GM04503 (cell line): ENCODE measurements at regions not wholly inside any gene's neighbourhood (a gene's known extent, or its start where the extent isn't known, plus 50 kb on each side); places are given as distances from the start of the nearest gene placed in this dataset.

Experiments used
- DNase-seq: peaks from one replicate; pipeline ENCODE4 v3.0.0-alpha.2; 2012; ENCODE audit warnings: low read depth

DNA sequence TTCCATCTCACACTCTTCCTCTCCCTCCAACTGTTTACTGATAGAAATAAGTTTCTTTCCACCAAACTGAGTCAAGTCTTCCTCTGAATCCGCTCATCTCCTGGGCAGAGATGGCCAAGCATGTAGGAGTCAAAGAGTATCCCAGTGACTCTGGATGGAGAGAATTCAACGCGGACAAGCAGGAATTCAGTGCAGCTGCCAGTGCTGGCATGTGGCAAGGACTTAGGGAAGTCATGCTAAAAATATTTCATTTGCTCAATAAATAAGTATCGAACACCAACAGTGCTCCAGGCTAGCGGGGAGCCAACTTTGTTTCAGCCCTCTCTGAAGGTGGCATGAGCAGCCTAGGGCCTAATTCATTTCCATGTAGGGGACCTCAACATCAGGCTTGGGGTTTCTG lies 351.6 kb upstream of the ZMIZ1 start:
- peak; percentile 63 for DNase-seq

DNA sequence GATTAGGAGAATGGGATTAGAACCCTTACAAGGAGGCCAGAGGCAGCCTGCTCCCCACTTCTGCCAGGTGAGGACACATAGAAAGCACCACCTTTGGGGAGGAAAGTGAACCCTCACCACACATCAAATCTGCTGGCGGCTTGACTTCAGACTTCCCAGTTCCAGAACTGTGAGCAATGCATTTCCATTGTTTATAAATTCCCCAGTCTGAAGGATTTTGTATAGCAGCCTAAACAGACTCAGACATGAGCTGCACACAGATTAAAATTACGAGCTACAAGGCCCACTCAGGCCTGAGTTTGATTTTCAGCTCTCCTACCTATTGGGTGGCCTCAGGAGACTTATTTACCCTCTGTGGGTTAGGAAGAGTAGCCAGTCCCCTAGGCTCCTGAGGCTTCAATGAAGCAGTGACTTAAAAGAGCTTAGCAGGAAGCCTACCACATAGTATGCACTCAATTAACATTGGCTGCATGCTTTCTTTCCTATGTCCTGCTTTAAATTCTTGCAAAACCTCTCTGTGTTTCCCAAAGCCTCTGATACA lies 350.7 kb upstream of the ZMIZ1 start:
- no peak for DNase-seq

DNA sequence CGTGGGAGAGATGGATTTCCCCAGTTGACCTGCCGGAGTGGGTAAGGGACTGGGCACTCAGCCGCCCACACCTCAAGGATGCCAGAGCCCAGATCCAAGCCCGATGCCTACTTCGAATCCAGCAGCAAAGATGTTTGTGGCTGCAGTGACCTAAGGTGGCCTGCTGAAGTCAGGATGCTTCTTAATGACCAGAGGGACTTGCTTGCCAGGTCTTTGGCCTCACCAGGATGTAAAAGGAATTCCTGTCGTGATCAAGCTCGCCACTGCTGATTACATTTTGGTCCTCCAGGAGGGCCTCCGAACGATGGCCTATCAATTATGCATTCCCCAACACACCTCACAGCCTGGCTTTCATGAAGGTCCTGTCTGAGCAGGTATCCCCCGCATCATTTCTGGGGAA lies 349.5 kb upstream of the ZMIZ1 start:
- no peak for DNase-seq

DNA sequence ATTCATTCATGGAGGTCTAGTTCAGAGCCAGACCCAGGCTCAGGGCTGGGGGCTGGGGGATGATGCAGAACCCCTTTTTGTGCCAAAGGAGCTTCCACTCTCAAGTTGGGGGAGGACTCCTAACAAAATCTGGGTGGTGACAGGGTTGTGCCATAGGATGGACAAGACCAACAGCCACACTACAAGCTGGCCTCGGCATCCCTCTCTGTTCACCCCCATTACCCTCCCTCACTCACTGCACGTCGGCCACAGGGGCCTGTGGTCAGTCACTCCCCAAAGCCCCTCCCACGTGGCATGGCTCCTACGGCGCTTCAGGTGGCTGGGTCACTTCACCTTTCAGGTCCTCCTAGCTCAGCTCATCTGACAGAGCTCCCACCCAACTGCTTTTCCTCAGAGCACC lies 348.7 kb upstream of the ZMIZ1 start:
- DNase-seq = no peak

DNA sequence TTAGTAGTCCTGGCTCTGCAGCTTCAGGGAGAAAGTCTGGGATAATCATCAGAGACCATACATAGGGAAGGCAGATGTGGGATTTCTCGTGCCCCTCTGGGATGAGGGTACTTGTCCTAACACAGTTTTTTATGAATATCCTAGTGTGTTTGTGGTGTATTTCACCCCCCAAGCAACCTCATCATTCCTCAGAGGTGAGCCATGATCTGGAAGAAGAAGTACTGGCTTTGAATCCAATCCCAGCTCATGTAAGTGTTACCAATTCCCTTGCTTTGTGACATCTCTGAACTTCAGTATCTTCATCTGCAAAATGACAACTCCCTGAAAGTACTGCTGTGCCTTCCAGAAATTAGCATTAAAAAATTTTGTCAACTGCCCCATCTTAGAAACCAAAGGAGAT lies 347.5 kb upstream of the ZMIZ1 start:
- DNase-seq = no peak

DNA sequence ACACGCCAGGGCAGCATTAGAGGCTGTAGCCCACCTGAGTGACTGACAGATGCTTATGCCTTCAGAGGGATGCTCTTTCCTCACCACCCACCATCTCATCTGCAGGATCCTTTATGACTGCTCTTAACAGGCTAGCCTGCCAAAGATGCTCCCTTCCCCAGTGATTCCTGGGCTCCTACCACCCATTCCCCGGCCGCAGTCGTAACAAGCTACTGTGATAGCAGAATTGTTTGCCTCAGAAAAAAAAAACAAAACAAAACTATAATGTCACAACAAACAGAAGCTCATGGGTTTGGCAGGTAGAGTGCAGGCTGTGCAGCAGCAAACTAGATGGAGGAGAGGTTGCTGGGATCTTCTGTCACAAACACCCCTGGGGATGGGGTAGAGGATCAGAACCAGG lies 343.9 kb upstream of the ZMIZ1 start:
- no peak for DNase-seq

DNA sequence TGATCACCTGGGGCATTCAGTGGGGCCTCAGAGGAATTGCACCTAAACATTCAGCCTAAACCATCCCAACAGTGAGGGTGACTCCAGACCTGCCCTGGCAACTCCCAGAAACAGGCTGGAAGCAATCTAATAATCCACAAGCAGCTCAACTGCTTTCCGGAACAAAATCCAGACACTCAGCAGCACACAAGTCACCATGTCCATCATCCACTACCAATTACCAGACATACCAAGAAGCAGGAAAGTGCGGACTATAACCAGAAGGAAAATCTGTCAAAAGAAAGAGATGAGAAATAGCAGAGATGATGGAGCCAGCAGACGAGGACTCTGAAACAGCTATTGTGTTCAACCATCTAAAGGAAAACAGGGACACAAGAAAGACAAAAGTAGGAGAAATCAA lies 342.6 kb upstream of the ZMIZ1 start:
- no peak for DNase-seq

DNA sequence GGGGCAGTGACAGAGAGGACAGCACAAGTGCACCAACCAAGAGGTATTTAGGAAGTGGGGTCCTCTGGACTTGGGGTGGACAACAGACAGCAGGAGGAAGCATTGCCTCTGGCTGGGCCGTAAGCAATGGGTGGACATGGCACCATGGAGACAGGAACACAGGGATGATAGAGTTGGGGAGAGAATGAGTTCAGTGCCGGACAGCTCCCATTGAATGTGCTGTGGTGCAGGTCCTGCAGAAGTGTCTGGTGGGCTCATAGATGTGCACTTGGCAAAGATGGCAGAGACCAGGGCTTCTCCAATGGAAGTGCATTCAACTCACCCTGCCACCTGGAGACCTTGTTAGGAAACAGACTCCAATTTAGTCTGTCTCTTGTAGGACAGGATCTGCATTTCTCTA lies 341.5 kb upstream of the ZMIZ1 start:
- no peak for DNase-seq

DNA sequence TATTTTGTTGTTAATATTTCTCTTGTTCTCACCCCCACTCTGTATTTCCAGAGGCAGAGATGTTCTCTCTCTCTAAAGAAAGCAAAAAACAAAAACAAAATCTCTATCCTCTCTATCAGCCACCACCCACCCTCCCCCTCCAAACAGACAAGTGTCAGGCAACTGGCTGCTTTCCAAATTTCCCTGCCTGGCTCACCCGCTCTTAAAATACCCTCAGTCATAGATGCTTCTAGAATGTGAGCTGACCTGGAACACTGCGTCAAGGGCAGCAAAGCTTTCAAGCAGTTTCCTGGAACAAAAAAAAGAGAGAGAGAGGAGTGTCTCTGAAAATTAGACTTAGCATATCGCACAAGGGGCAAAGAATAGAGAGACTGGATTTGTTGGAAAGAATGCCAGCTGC lies 341.0 kb upstream of the ZMIZ1 start:
- no peak for DNase-seq

DNA sequence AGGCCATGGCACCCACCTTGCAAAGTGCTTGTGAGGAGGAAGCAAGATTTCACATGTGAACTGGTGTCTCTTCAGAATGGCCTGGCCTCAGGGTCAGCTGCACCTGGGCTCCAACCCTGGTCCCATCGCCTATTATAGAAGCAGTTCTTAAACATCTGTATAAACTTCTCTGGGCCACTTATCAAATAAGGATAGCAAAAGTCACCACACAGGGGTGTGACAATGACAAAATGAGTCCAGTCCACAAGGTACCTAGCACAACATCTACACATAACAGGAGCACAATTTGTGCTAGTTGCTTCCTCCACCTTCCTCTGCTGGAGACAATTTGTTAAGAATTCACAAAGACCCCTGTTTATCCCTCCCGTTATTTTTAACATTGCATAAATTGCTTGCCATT lies 340.6 kb upstream of the ZMIZ1 start:
- DNase-seq = no peak

DNA sequence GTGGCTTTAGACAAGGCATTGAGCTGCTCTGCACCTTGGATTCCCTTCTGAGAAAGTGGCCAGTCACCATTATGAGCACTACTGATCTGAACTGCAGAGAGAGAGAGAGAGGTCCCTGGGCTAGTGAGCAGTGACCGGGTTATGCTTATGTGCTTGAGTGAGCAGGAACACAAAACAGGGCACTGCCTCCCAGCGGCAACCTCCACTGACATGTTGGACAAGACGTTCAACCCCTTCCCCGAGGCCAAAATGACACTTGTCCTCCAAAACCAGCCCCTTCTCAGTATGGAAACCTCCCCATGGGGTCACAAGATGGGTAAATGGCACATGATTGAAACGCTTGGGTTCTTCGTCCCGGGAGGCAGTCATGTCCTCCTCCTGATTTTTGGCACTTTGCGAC lies 339.4 kb upstream of the ZMIZ1 start:
- DNase-seq = no peak

DNA sequence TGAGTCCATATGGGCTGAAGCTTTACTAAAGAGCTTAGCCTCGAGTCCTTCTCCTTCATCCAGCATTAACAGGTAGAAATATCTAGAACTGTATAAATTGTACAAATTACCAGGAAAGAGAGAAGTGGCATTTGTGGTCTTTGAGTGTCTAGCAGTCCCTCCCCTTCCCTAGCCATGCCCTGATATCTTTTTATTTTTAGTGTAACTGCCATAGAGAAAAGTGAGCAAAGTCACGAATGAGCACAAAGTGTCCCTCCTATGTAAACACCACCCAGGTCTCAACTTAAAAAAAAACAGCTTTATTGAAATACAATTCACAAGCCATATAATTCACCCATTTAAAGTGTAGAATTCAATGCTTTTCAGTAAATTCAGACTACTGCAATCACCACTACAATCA lies 339.0 kb upstream of the ZMIZ1 start:
- no peak for DNase-seq

DNA sequence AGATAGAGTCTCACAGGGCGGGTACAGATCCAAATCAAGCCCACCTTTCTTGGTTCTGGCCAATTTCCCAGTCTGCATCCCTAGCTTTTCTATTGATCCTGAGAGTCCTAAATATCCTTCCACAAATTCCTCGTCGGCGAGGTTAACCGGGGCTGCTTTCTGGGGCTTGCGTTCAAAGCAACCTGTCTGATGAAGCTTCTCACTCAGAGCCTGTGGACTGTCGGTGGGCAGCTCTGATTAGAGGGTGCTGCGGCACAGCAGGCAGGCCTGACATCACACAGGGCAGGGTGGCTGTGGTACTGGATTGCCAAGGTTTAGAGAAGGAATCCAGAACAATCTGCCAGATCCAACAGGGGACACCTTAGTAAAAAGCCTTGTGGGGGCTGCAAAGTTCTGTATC lies 338.0 kb upstream of the ZMIZ1 start:
- DNase-seq = no peak

DNA sequence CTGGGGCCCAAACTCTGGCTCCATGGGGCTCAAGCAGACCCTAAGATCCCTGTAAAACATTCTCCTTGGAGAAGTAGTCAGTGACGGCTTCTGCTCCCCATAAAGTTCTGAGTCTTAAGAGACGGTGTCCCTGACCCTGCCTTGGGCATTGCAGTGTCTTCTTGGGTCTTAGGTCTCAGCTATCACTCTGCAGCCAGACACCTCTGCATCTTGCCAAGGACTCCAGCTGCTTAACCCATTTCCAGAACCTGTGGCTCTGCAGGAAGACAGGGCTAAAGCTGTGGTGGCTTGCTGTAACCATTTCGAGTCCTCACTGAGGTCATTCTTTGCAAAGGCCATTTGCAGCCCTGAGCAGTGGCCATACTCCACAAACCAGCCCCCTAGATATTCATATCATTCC lies 337.1 kb upstream of the ZMIZ1 start:
- DNase-seq = no peak

DNA sequence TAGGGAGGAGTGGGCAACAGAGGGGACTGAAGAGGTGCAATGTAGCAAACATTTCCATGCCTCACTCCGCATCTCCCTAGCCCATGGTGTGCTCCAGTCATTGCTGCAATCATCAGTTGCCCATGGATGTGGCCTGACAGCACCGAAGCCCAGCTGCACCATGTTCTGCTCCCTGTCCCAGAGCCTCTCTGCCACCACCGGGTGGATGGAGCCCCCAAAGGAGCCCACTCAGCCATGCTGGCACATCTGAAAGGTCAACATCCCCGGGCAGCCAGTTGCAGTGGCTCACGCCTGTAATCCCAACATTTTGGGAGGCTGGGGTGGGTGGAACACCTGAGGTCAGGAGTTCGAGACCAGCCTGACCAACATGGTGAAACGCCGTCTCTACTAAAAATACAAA lies 336.4 kb upstream of the ZMIZ1 start:
- DNase-seq = no peak

DNA sequence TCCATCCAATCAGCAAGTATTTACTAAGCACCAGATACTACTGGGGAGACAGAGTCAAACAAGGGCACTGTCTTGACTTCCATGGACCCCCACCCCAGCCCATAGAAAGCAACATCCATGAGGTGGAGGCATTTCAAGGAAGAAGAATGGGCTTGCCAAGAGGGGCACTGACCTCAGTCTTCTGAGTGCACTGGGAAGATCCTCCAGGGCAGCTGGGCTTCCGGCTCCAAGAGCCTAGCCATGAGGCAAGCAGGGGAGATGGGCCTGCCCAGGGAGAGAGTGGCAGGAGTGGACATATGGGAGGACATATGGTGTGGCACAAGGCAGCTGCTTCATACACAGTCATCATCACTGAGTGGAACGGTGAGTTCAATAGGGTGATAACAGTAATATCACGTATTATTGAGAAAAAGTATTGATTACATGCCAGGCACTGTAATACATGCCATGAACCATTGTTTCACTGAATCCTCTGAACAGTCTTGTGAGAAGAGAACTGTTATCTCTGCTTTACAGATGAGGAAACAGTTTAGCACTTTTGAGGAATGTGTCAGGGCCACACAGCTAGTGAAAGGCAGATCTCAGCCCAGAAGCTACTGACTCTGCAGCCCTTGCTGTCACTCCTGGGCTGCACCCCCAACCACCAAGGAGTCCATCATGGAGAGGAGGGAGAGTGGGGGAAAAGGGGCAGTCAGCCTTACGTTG lies 331.7 kb upstream of the ZMIZ1 start:
- no peak for DNase-seq

DNA sequence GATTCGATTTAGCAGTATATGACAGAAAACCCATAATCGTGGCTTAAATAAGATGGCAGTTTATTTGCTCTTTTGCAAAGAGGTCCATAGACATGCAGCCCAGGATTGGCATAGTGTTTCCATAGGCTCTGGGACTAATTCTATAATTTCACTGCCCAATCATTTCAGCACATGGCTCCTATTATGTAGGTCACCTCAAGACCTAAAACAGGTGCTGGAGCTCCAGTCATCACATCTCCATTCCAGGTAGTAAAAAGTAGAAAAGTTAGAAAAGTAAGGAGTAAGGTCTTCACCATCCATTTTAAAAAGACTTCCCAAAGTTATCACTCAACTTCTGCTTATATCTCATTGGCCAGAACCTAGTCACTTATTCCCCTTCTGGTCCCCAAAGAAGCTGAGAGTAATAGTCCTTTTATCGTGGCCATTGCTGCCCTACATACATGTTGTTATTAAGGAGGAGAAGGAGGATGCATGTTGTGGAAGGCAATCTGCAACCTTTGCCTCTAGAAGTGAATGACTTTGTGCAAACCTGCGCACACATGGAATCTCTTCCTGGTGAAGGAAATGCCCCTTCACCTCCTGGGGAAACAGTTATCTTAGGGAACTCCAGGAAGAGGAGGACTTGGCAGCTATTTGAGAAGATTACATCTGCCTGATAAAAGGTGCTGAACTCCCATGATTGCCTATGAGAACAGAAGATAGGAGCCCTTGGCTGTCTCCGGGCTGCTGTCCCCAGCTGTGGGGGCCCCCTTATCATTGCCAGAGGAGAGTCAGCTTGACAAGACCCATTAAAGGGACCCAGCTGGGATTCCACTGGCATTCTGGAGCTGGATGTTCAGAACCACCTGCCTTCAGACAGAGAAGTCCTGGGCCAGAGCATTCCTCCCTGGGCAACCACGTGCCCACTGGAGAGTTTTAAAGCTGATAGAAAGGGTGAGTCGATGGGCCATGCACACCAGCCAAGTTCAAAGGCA lies 330.6 kb upstream of the ZMIZ1 start:
- DNase-seq = no peak

DNA sequence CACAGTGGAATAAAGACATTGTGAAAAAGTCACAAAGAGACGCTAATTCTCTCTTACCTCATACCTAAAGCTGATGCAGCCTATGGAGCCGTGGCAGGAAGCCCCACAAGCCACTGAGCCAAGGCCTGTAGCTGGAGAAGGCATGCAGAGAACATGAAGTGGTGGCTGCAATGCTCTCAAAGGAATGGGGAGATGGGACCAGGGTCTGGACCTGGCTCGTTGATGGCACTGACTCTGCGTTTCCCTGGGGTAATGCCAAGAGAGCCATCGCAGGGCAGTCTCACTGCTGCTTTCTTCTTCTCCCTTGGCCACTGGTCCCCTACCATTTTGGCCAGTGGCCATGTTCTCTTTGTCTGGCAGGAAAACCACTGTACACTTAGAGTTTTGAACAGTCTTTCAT lies 329.9 kb upstream of the ZMIZ1 start:
- DNase-seq = no peak

DNA sequence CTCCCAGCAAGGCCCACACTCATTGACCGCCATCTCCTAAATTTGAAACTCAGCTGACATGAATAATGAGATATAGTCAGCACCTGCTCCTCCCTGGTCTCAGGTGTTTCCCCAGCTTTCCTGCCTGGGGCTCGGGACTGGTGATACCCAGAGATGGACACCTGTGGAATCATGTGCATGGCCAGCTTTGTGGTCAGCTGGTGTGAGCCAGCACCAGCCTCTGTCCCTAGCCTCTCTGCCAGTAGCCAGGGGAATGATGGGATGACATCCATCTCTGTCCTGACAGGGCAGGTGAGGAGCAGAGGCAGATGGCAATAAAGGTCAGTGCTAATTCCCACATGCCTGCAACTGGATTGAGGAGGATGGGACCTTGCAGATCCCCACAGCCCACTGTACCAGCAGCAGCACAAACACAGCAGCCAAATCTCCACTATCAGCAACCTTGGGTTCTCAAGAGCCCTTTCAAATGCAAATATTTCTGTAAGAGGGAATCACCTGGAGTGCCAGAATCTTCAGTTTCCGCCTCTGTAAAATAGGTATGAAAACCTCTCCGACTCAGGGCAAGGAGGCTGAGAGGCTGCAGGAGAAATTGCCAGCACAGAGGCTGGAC lies 329.2 kb upstream of the ZMIZ1 start:
- no peak for DNase-seq

DNA sequence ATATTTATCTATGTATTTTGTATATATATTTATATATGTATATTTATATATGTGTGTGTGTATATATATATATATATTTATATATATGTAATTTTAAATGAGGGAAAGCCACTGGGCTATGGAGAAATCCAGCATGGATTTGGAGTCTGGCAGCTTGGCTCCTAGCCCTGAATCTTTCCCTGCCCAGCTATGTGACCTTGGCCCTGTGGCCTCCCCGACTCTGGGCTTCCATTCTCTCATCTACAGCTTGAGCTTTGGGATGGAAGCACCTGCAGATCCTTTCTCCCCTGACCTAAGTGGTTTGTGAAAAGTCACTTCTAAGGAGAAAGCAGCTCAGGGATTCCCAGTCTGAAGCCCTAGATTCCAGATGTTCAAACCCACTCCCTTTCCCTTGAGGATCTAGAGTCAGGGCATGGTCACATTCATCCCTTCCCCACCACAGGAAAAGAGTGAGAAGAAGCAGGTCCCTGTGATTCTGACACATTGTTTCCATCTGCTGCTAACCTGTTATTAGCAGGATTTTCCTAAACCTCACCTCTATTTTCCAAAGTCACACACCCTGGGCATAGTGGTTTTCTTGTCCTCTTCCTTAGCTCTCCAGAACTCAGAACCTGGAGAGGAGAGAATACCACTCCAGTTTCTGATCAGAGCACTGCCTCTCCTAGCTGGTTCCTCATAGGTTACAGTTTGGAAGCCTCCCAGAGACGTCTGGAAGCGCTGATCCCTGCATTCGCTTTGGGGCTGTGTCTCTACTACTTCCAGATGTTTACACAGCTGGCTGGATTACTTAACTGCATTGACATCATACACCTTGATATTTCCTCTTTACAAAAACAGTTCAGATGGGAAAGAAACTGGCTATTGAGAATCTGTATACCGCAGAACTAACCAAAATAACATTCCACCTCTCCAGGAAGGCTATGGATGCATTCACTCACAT lies 327.5 kb upstream of the ZMIZ1 start:
- DNase-seq = no peak

DNA sequence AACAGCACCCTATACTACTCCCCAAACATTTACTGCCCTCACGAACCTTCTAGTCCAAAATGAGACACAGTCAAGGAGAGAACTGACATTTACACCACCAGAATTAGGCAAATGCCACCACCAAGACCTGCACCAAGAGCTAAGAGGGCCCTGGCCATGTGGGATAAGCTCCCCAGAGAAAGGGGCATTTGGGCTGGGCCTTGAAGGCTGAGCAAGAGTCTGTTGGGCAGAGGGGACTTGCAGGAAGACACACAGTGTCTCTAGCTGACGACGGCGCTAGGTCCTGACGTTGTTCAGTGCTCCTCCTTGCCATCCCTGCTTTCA lies 326.4 kb upstream of the ZMIZ1 start:
- no peak for DNase-seq
